ENCODE measurements at regions not wholly inside any gene's neighbourhood (a gene's known extent, or its start where the extent isn't known, plus 50 kb on each side); places are given as distances from the start of the nearest gene placed in this dataset.

DNA sequence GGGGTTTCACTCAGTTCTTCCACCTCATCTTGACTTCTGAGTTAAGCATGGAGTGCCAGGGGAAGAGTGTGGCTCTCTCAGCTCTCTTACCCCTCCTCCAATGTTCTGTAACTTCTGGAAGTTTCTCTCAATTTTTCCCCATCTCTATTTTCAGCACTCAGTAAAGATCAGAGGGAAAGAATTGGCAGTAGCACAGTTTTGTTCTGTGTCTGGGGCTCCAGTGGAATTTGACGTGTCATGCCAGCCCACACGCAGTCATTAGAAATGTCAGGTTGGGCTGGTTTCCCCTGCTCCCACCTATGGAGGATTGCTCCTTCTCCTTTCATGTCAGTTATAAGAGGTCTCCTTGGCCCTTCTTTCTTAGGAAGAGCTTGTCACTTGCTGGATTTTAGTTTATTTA, 104.6 kb upstream of the COL3A1 start:
- Histone ChIP-seq H3K4me3 (ENCODE audit: low read depth, low read length) (no peak overlapping the region), H3K36me3 (ENCODE audit: control insufficient read depth, insufficient read depth, low read length) (no peaks in the 10 kb centered on the region), H3K27me3 (ENCODE audit: control insufficient read depth, insufficient read depth, low read length) (no peaks in the 10 kb centered on the region)
- TF ChIP-seq, protein P1, sequence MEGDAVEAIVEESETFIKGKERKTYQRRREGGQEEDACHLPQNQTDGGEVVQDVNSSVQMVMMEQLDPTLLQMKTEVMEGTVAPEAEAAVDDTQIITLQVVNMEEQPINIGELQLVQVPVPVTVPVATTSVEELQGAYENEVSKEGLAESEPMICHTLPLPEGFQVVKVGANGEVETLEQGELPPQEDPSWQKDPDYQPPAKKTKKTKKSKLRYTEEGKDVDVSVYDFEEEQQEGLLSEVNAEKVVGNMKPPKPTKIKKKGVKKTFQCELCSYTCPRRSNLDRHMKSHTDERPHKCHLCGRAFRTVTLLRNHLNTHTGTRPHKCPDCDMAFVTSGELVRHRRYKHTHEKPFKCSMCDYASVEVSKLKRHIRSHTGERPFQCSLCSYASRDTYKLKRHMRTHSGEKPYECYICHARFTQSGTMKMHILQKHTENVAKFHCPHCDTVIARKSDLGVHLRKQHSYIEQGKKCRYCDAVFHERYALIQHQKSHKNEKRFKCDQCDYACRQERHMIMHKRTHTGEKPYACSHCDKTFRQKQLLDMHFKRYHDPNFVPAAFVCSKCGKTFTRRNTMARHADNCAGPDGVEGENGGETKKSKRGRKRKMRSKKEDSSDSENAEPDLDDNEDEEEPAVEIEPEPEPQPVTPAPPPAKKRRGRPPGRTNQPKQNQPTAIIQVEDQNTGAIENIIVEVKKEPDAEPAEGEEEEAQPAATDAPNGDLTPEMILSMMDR (IDR thresholded peaks at IDR 0.05; ENCODE audit: insufficient read depth, low read depth, low read length), result no peak
- ChIA-PET POLR2A (interaction anchor here (0.6 kb wide), 1 partner anchor 404 kb away, joined by 7 read pairs; no protein-coding TSS in a partner anchor), CTCF (no interaction called here)
- DNase-seq (ENCODE audit: low read depth), result no peak

DNA sequence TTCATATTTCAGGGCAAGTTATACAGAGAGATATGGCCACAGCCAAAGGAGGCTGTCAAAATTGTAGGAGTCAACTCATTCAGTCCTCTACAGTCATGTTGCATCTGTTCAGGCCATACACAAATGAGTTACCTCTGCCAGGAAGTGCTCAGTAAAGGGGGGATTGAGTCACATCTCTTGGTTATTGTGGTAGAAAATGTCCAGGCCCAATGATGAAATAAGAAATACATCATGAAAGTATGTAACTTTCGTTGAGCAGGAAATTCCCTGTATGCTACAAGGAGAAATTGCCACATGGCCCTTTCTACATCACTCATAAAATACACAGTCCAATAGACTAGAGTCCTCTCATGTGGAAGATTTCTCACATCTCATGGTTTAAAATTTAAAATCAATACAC, 103.9 kb upstream of the COL3A1 start:
- ChIA-PET POLR2A (no interaction called here), CTCF (no interaction called here)
- Histone ChIP-seq H3K4me3 (ENCODE audit: low read depth, low read length) (no peak overlapping the region), H3K36me3 (ENCODE audit: control insufficient read depth, insufficient read depth, low read length) (no peaks in the 10 kb centered on the region), H3K27me3 (ENCODE audit: control insufficient read depth, insufficient read depth, low read length) (no peaks in the 10 kb centered on the region)
- TF ChIP-seq, protein P1 (IDR thresholded peaks at IDR 0.05; ENCODE audit: insufficient read depth, low read depth, low read length), result no peak
- peak; percentile 49 for DNase-seq (ENCODE audit: low read depth)

DNA sequence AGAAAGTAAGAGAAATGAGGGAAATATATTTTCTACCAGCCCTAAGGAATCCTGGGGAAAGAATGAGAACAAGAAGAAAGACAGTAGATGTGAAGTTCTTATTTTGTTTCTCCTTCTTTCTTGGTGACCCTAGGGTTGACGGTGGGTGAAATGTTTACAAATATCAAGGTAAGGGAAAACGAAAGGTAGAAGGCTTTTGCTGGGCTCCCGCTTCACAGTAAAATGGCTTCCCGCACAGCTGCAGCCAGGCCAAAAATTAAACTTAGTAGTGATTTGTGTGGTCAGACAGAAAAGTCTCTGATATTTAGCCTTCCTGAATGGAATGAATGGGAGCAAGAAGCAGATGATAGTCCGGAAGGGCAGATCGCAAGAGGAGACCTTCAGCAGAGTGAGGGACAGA, 99.1 kb upstream of the COL3A1 start:
- ChIA-PET CTCF (no interaction called here), POLR2A (interaction anchor here (0.6 kb wide), 1 partner anchor 154 kb away, joined by 3 read pairs; no protein-coding TSS in a partner anchor)
- Histone ChIP-seq H3K27me3 (ENCODE audit: control insufficient read depth, insufficient read depth, low read length) (no peaks in the 10 kb centered on the region), H3K36me3 (ENCODE audit: control insufficient read depth, insufficient read depth, low read length) (no peaks in the 10 kb centered on the region), H3K4me3 (ENCODE audit: low read depth, low read length) (no peak overlapping the region)
- no peak for DNase-seq (ENCODE audit: low read depth)
- TF ChIP-seq, protein P1 (IDR thresholded peaks at IDR 0.05; ENCODE audit: insufficient read depth, low read depth, low read length), result no peak

DNA sequence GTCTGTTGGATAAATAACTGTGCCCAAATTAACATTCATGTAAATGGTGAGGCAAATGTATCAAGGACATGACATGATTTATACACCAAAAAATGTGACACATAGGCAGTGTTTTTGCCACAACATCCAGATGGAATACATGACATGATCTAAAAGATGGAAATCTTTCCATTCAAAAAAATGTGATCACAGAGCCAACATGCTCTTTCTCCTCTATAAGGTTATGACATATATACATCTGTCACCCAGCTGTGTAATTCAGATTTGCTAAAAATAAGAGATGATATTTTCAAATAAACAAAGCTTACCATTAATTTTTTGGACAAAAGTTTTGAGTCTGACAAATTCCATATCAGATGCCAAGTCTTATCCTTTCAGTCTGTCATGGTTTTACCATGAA, 95.5 kb upstream of the COL3A1 start:
- ChIA-PET CTCF (no interaction called here), POLR2A (no interaction called here)
- no peaks in the 10 kb centered on the region for H3K36me3 ChIP-seq (ENCODE audit: control insufficient read depth, insufficient read depth, low read length)
- no peaks in the 10 kb centered on the region for H3K27me3 ChIP-seq (ENCODE audit: control insufficient read depth, insufficient read depth, low read length)
- DNase-seq (ENCODE audit: low read depth), result no peak
- no peak overlapping the region for H3K4me3 ChIP-seq (ENCODE audit: low read depth, low read length)
- TF ChIP-seq, protein P1 (IDR thresholded peaks at IDR 0.05; ENCODE audit: insufficient read depth, low read depth, low read length), result no peak

DNA sequence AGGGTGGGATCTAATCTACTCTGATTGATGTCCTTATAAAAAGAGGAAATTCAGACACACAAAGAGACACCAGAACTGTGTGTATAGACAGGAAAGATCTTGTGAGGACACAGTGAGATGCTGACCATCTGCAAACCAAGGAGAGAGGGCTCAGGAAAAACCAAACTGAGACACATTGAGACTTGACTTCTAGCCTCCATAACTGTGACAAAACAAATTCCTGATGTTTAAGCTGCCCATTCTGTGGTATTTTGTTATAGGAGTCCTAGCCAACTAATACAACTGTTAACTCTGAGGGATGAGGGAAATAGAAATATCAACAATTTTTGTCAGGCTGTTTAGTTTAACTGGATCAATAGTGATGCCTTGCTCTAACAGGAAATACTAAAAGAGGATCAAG, 93.4 kb upstream of the COL3A1 start:
- Histone ChIP-seq H3K4me3 (ENCODE audit: low read depth, low read length) (no peak overlapping the region), H3K36me3 (ENCODE audit: control insufficient read depth, insufficient read depth, low read length) (no peaks in the 10 kb centered on the region), H3K27me3 (ENCODE audit: control insufficient read depth, insufficient read depth, low read length) (no peaks in the 10 kb centered on the region)
- TF ChIP-seq, protein P1 (IDR thresholded peaks at IDR 0.05; ENCODE audit: insufficient read depth, low read depth, low read length), result no peak
- CTCF ChIA-PET, result no interaction called here
- POLR2A ChIA-PET, result no interaction called here
- no peak for DNase-seq (ENCODE audit: low read depth)

Measured in BJ (cell line).